ENCODE measurements at regions not wholly inside any gene's neighbourhood (a gene's known extent, or its start where the extent isn't known, plus 50 kb on each side); places are given as distances from the start of the nearest gene placed in this dataset.

DNA sequence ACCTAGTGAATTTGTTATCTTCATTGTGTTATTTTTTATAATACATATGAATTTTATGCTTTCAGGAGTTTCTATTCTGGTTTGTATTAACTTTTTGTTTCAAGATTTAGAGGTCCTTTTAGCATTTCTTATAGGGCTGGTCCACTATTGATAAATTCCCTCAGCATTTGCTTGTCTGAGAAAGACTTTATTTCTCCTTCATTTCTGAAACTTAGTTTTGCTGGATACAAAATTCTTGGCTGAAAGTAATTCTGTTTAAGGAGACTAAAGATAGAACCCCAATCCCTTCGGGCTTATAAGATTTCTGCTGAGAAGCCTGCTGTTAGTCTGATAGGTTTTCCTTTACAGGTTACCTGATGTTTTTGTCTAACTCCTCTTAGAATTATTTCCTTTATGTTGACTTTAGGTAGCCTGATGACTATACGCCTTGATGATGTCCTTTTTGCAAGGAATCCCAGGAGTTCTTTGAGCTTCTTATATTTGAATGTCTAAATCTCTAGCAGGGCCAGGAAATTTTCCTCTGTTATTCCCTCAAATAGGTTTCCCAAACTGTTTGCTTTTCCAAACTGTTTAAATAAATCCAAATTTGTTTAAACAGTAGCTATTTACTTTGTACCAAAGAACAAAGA is 127.1 kb downstream of the CYSLTR2 start:
- no peaks in the 10 kb centered on the region for H3K4me1 Mint-ChIP-seq (ENCODE audit: low read depth)
- no peak overlapping the region for H3K4me3 ChIP-seq (ENCODE audit: low read length)
- CTCF ChIA-PET, result interaction anchor here (3.1 kb wide), 1 partner anchor 12 kb away, joined by 10 read pairs; no protein-coding TSS in a partner anchor

DNA sequence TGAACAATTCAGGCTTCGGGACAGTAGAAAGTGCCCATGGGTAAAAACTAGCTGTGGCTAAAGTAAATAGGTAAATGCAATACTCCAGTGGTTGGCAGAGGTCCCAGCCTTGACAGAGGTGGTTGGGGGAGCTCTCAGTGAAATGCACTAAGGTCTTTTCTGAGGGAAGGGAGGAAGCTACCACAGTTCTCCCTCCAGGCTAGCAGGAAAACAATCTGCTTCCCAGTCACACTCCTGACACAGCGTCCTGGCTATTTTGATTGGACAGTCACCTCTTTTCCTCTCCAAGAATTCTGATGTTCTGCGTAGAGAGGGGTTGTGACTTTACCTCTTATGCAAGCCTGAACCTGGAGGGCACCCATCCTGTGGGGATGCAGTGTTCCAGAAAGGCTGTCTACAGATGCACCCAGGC is 128.7 kb downstream of the CYSLTR2 start:
- ChIA-PET CTCF (interaction anchor here (0.6 to 3.1 kb wide), 2 partner anchors 13 to 202 kb away, joined by 3 to 10 read pairs; no protein-coding TSS in a partner anchor), POLR2A (interaction anchor here (0.6 kb wide), 1 partner anchor 25 kb away, joined by 3 read pairs; no protein-coding TSS in a partner anchor)
- TF ChIP-seq, protein P1, sequence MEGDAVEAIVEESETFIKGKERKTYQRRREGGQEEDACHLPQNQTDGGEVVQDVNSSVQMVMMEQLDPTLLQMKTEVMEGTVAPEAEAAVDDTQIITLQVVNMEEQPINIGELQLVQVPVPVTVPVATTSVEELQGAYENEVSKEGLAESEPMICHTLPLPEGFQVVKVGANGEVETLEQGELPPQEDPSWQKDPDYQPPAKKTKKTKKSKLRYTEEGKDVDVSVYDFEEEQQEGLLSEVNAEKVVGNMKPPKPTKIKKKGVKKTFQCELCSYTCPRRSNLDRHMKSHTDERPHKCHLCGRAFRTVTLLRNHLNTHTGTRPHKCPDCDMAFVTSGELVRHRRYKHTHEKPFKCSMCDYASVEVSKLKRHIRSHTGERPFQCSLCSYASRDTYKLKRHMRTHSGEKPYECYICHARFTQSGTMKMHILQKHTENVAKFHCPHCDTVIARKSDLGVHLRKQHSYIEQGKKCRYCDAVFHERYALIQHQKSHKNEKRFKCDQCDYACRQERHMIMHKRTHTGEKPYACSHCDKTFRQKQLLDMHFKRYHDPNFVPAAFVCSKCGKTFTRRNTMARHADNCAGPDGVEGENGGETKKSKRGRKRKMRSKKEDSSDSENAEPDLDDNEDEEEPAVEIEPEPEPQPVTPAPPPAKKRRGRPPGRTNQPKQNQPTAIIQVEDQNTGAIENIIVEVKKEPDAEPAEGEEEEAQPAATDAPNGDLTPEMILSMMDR (IDR thresholded peaks at IDR 0.05), result no peak
- no peak for DNase-seq
- Histone ChIP-seq H3K4me3 (ENCODE audit: low read length) (no peak overlapping the region), H3K27ac (ENCODE audit: low read depth in 1 of 2, low read length in 2 of 2) (no peak overlapping the region), H3K27me3 (ENCODE audit: control insufficient read depth in 1 of 2, insufficient read depth in 2 of 2, low read length in 2 of 2) (no peaks in the 10 kb centered on the region), H3K4me1 (ENCODE audit: insufficient read depth, low read length) (peaks cover 3% of the 10 kb centered on the region), H3K9me3 (ENCODE audit: control insufficient read depth in 1 of 2, insufficient read depth in 1 of 2, low read length in 2 of 2) (peaks cover 0 to 19% of the 10 kb centered on the region in 2 experiments), H3K36me3 (ENCODE audit: insufficient read depth, low read length) (no peaks in the 10 kb centered on the region)
- Mint-ChIP-seq H3K27me3 (peaks cover 4% of the 10 kb centered on the region), H3K4me3 (no peak overlapping the region), H3K36me3 (ENCODE audit: low read depth) (no peaks in the 10 kb centered on the region), H3K27ac (no peak overlapping the region), H3K4me1 (ENCODE audit: low read depth) (no peaks in the 10 kb centered on the region), H3K9me3 (peaks cover 9% of the 10 kb centered on the region)
- no peak for ATAC-seq (ENCODE audit: poor library complexity)
- intact Hi-C loops (cut with DNase I, micrococcal nuclease), result no loop called here

More for the DNA sequence above, 127.1 kb downstream of the CYSLTR2 start:
- Mint-ChIP-seq H3K27ac (no peak overlapping the region), H3K4me3 (no peak overlapping the region), H3K9me3 (peaks cover 9% of the 10 kb centered on the region), H3K36me3 (ENCODE audit: low read depth) (no peaks in the 10 kb centered on the region), H3K27me3 (peaks cover 9% of the 10 kb centered on the region)
- peaks cover 3% of the 10 kb centered on the region for H3K4me1 ChIP-seq (ENCODE audit: insufficient read depth, low read length)
- H3K27ac ChIP-seq (ENCODE audit: low read depth in 1 of 2, low read length in 2 of 2), result no peak overlapping the region
- H3K27me3 ChIP-seq (ENCODE audit: control insufficient read depth in 1 of 2, insufficient read depth in 2 of 2, low read length in 2 of 2), result no peaks in the 10 kb centered on the region
- ATAC-seq (ENCODE audit: poor library complexity) (no peak), DNase-seq (no peak)
- POLR2A ChIA-PET, result no interaction called here
- TF ChIP-seq, protein P1 (IDR thresholded peaks at IDR 0.05), result no peak
- intact Hi-C loops (cut with DNase I, micrococcal nuclease), result no loop called here
- H3K36me3 ChIP-seq (ENCODE audit: insufficient read depth, low read length), result no peaks in the 10 kb centered on the region
- H3K9me3 ChIP-seq (ENCODE audit: control insufficient read depth in 1 of 2, insufficient read depth in 1 of 2, low read length in 2 of 2), result peaks cover 0 to 19% of the 10 kb centered on the region in 2 experiments

DNA sequence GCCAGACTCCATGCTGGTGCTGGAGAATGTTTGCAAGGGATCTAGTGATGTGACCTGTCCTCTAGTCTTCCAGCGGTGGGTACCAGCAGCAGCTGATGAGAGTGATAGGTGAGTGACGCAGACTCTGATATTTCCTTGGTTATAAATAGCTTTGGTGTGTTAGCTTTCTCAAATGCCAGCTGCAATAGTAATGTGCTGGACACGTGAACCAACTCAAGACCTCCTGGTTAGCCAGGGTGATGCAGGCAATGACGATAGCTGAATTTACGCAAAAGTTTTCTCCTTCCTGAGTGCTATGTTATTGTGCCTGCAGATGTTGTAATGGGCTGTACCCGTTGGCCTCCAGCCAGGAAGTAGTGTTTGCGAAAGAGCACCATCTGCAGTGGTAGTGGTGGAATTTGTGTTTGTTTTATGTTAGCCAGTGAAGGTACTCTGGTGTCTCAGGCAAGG is 129.5 kb downstream of the CYSLTR2 start:
- ChIA-PET POLR2A (no interaction called here), CTCF (no interaction called here)
- Mint-ChIP-seq H3K27me3 (peaks cover 4% of the 10 kb centered on the region), H3K9me3 (peaks cover 9% of the 10 kb centered on the region), H3K4me3 (no peak overlapping the region), H3K4me1 (ENCODE audit: low read depth) (no peaks in the 10 kb centered on the region), H3K36me3 (ENCODE audit: low read depth) (no peaks in the 10 kb centered on the region), H3K27ac (no peak overlapping the region)
- H3K4me1 ChIP-seq (ENCODE audit: insufficient read depth, low read length), result peaks cover 3% of the 10 kb centered on the region
- ATAC-seq (ENCODE audit: poor library complexity), result no peak
- H3K27me3 ChIP-seq (ENCODE audit: control insufficient read depth in 1 of 2, insufficient read depth in 2 of 2, low read length in 2 of 2), result no peaks in the 10 kb centered on the region
- H3K9me3 ChIP-seq (ENCODE audit: control insufficient read depth in 1 of 2, insufficient read depth in 1 of 2, low read length in 2 of 2), result peaks cover 0 to 19% of the 10 kb centered on the region in 2 experiments
- no peak overlapping the region for H3K4me3 ChIP-seq (ENCODE audit: low read length)
- no peak overlapping the region for H3K27ac ChIP-seq (ENCODE audit: low read depth in 1 of 2, low read length in 2 of 2)
- no peaks in the 10 kb centered on the region for H3K36me3 ChIP-seq (ENCODE audit: insufficient read depth, low read length)
- TF ChIP-seq, protein P1 (IDR thresholded peaks at IDR 0.05), result no peak
- intact Hi-C loops (cut with DNase I, micrococcal nuclease), result no loop called here
- DNase-seq, result peak in 3 of 14 experiments; percentile 11 to 73 (median 63)

Measured in CD4-positive, alpha-beta T cell (primary cell).